Transverse colon (tissue), 4 donors: ENCODE measurements at regions not wholly inside any gene's neighbourhood (a gene's known extent, or its start where the extent isn't known, plus 50 kb on each side); places are given as distances from the start of the nearest gene placed in this dataset.

ENCODE experiments used
- DNase-seq: peaks from one replicate; pipeline ENCODE4 v3.0.0-alpha.2; 2019
- H3K27ac ChIP-seq, 4 donors: fragments of 200-600 bp; sonication (generic); 2 replicates each; pipeline ENCODE4 v1.5.1; 2016 to 2018; ENCODE audit warnings: inconsistent platforms in 4 of 4
- H3K27me3 ChIP-seq: fragments of 200-600 bp; sonication (generic); 2 replicates; pipeline ENCODE4 v1.5.1; 2017; ENCODE audit warnings: inconsistent platforms
- H3K36me3 ChIP-seq, 4 donors: fragments of 200-600 bp; sonication (generic); 2 replicates each; pipeline ENCODE4 v1.5.1; 2017 to 2019; ENCODE audit warnings: inconsistent platforms in 4 of 4
- H3K4me1 ChIP-seq, 4 donors: fragments of 200-600 bp; sonication (generic); 2 replicates each; pipeline ENCODE4 v1.5.1; 2017 to 2020; ENCODE audit warnings: inconsistent platforms in 4 of 4
- H3K4me3 ChIP-seq, 4 donors: fragments of 200-600 bp; sonication (generic); 1 replicate in 1 of 4; 2 replicates in 3 of 4; pipeline versions ENCODE4 v1.5.1 to v1.6.1; 2017 to 2019; ENCODE audit warnings: inconsistent platforms in 4 of 4
- H3K9me3 ChIP-seq, 2 donors: fragments of 200-600 bp; sonication (generic); 2 replicates each; pipeline ENCODE4 v1.5.1; 2017 to 2019; ENCODE audit warnings: inconsistent platforms in 2 of 2
- CTCF ChIP-seq, 5 experiments: fragments of 200-600 bp in 3 of 5; fragments of 450-650 bp in 2 of 5; sonication (generic) in 3 of 5; IDR thresholded peaks; 1 replicate in 2 of 5; 2 replicates in 3 of 5; pipeline ENCODE4 v1.5.1; 2016 to 2017; ENCODE audit warnings: antibody characterized with exemption in 5 of 5, inconsistent platforms in 3 of 5, mild to moderate bottlenecking in 2 of 5, moderate library complexity in 1 of 5
- EP300 ChIP-seq: sonication (generic); formaldehyde crosslinking; IDR thresholded peaks from one replicate; pipeline ENCODE4 v1.6.1; 2017; ENCODE audit warnings: antibody characterized with exemption, low read depth
- POLR2A ChIP-seq: fragments of 450-650 bp; IDR thresholded peaks from one replicate; pipeline ENCODE4 v1.6.1; 2016; ENCODE audit warnings: antibody characterized with exemption, mild to moderate bottlenecking, moderate library complexity
- POLR2AphosphoS5 ChIP-seq, 3 donors: sonication (generic); formaldehyde crosslinking; IDR thresholded peaks; one replicate each; pipeline ENCODE4 v1.6.1; 2016; ENCODE audit warnings: antibody characterized with exemption in 3 of 3
- WGBS, 2 donors: methylation state at CpG; one replicate each; pipeline ENCODE4 v1.1.5; 2018; ENCODE audit warnings: low coverage in 1 of 2; 5-methylcytosine and 5-hydroxymethylcytosine counted together
- in situ Hi-C, 4 donors: fragments of 200-750 bp; cut with MboI; loops; one replicate each; pipeline versions ENCODE4 v1.15.0 to v1.15.1; 2017; ENCODE audit warnings: low sequenced_read_pairs in 3 of 4, low pct_ligation_motif_present in 1 of 4, low pct_unique_long_range_greater_than_20kb in 1 of 4
- intact Hi-C: fragments of 100-400 bp; cut with DNase I; formaldehyde crosslinking; loops from one replicate; pipeline ENCODE4 v1.15.1; 2023; ENCODE audit warnings: low total_unique reads

GRCh38 chr12:15272376-15272775 lies 49.9 kb upstream of the PTPRO start:
- TF ChIP-seq CTCF (IDR thresholded peaks at IDR 0.05) (no peak), POLR2A (no peak), POLR2AphosphoS5 (IDR thresholded peaks at IDR 0.05) (no peak), EP300 (no peak)
- DNase-seq: no peak
- WGBS, 2 donors: 80 to 82% methylated on average over 4 of the region's 4 CpGs
- intact Hi-C loops (loop anchor here (10.0 kb wide), 1 partner anchor 252 kb away; no protein-coding TSS in a partner anchor), in situ Hi-C loops (loop anchor here (10.0 to 25.0 kb wide), 4 partner anchors 252 to 582 kb away; partner anchors contain the start of gene ART4 (in 1 of the 4))
- Histone ChIP-seq H3K4me1 (peaks cover 4 to 20% (median 14%) of the 10 kb centered on the region in 4 donors), H3K9me3 (no peaks in the 10 kb centered on the region), H3K27ac (no peak overlapping the region), H3K36me3 (no peaks in the 10 kb centered on the region), H3K27me3 (no peaks in the 10 kb centered on the region), H3K4me3 (no peak overlapping the region)
